Medulla oblongata (tissue), 1 donor: ENCODE measurements at regions not wholly inside any gene's neighbourhood (a gene's known extent, or its start where the extent isn't known, plus 50 kb on each side); places are given as distances from the start of the nearest gene placed in this dataset.
A peak's percentile ranks its signal among the peaks of the same experiment; 100 is the strongest.
"Not testable (repeated sequence)": the region's sequence is repeated elsewhere in the genome, so short reads cannot be mapped to it uniquely, and the experiment has no call there.

Experiments used
- DNase-seq: peaks from one replicate; pipeline ENCODE4 v3.0.0-alpha.2; 2015; ENCODE audit errors: extremely low spot score

DNA sequence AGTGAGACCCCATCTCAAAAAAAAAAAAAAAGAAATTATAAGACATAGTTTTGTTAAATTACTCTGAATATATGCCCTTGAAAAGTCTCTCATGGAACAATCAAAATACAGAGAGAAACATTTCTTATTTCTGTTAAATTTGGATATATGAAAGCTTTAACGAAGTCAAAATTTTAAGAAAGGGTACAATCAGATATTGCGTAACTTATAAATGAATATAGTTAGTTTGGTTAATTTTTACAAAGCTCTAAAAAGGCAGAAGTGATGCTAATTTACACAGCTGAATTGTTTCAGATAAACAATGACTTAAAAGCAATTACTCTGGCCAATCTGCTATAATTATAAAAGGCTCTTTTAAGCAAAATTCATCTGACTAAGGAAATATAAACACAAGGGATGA is 611.6 kb upstream of the CCDC179 start:
- DNase-seq = no peak

DNA sequence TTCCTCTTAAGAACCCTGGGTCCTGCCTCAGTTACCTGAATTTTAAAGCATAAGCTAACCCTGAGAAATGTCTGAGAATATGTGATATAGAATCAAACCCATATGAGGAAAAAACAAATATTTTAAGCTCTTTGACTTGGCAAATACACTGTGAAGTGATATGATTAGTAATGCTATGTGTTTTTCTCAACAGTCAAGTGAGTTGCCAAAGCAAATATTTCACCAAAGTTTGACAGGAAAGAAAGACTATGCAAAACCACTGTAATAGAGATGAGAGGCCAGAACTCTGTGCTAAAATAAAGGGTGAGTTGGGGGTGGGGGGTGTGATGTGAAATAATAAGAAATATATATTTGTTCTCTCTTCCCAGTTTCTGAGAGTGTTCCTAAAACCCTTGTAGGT is 613.5 kb upstream of the CCDC179 start:
- no peak for DNase-seq

DNA sequence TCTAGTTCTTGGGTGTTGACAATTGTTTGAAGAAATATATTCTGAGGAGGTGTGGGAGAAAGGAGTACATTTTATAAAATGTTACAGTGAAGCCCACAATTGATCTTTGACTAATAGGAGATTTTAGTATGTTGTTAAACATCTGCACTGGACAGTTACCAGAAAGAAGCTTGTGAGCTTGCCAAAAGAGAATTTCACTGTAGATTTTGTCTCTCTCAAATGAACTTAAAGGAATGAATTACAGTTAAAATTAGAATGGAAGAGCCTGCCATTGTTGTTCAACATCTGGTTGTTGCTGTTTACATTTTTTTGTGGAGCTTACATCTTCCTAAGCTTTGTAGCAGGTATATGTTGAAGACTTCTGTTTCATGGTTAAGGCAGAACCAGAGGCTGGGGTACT is 620.5 kb upstream of the CCDC179 start:
- DNase-seq = no peak

DNA sequence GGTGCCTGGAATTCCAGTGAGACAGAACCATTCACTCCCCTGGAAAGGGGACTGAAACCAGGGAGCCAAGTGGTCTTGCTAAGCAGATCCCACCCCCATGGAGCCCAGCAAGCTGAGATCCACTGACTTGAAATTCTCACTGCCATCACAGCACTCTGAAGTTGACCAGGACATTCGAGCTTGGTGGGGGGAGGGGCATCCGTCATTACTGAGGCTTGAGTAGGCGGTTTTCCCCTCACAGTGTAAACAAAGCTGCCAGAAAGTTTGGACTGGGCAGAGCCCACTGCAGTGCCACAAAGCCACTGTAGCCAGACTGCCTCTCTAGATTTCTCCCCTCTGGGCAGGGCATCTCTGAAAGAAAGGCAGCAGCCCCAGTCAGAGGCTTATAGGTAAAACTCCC is 623.9 kb upstream of the CCDC179 start:
- DNase-seq = not testable (repeated sequence)

DNA sequence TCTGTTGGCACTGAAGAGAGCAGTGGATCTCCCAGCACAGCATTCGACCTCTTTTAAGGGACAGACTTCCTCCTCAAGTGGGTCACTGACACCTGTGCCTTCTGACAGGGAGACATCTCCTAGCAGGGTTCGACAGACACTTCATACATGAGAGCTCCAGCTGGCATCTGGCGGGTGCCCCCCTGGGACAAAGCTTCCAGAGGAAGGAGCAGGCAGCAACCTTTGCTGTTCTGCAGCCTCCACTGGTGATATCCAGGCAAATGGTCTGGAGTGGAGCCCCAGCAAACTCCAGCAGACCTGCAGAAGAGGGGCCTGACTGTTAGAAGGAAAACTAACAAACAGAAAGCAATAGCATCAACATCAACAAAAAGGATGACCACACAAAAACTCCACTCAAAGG is 624.3 kb upstream of the CCDC179 start:
- DNase-seq = not testable (repeated sequence)

DNA sequence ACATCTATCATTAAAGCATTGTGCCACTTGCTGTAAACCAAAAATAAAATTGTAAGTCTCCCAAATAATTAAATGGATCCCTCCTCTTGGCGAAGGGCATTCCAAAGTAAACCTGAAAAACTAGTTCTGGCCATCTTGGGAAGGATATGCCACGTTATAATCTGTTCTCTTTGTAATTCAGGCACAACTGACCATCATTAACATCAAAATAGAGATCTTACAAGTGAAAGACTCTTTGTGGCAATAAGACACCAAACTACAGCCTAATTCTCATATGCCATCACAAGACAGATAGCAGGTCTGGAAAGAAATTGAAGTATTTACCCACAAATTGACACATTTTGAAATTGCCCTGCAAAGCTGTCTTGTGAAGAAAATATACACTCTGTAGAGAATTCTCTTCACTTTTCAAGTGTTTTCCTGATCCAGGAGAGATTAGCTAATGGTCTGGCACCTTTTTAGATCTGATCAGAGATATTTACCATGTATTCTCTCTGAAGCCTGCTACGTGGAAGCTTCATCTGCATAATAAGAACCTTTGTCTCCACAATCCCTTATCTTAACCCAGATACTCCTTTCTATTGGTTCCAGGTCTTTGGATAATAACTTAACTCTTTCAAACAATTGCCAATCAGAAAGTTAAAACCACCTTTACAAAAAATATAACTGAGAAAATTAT is 630.4 kb upstream of the CCDC179 start:
- DNase-seq = no peak

DNA sequence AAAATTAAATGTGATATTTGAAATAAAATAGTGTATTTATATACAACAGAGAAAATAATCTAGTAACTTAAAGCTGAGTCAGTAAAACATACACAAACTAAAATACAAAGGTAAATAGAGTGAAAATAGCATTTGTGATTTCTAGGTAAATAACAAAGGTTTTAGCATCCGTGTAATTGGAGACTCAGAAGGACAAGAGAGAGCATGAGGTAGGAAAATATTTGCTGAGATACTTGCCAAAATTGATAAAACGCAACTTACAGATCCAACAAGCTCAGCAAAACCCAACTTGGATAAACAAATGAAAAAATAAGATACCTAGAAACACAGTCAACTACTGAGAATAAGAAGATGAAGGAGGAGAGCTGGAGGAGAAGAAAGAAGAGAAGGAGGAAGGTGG is 634.7 kb upstream of the CCDC179 start:
- DNase-seq = no peak

DNA sequence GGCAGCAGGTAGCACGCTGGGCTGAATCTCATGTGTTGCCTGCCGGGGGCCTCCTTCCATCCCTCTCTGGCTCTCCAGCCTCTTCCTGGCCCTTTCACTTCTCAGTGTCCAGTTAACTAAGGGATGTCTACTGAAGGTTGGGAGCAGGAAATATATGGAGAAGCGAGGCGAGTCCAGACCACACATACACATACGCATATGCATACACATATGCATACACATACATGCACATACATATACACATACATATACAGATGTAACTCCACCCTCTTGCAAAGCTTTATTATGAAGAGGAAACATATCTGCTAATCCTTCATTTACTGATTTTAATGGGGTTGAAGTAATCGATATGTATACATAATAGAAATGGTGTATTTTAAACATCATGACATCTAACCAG is 636.1 kb upstream of the CCDC179 start:
- no peak for DNase-seq

DNA sequence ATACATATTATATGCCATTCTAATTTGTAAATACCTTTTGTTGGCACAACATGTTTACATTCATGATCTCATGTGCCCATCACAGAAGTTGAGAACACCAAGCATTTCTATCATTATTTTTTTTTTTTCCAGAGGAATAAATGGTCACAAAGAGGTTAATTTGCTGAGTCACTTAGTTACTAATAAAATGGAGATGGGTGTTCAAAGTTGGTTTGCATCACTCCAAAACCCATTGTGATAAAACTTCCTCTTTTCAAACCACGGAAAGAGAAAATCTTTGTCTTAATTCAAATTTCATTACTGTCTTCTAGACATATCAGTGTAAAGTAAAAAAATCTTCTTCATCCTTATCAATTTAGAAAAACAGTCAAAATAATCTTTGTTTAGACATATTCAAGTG is 636.8 kb upstream of the CCDC179 start:
- DNase-seq = no peak

DNA sequence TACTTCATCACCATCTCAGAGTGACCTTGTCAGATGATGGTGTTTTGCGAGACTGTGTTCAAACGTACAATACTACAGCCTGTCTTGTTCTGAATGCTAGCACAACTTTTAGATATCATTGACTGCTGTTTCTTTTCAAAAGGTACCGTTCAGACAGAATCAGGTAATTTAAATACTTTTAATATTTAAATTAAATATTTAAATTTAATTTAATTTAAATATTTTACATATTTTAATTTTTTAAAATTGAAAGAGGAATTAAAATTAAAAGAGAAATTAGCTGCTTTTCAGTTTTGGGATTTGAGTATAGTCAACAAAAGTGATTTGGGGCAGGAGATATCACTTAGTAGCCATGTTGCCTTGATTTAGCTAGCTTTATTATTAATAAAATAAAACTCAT is 642.1 kb upstream of the CCDC179 start:
- DNase-seq = no peak

DNA sequence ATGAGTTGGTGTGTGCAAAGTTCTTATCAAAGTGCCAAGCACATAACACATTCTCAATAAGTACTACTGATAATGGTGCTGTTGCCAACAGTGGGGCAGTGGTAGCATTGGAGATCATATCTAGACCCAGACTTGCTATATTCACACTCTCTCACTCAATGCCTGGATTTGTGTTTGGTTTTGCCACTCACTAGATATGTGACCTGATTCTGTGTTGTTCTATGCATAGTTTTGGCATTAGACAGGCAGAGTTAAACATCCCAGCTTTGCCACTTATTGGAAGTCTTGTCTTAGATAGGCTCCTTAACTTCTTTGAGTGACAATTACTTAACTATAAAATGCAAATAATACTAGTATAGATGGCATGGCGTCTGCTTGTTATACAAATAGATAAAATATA is 642.6 kb upstream of the CCDC179 start:
- no peak for DNase-seq

DNA sequence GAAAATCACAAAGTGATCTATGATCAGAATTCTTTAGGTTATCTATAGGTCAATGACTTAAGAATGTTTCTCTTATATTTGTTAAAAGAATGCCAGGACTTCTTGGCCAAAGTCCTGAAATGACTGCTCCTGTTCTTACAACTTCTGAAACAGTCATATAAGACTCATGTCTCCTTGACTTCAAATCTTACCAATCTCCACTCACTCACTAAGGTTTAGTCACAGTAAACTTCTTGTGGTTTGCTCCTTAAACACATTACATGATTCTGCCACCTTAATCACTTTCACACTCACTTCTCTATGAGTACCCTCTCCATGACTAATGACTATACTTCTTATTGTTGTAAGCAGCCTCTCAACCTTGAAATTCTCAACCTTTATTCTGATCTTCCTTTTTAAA is 648.7 kb upstream of the CCDC179 start:
- no peak for DNase-seq

DNA sequence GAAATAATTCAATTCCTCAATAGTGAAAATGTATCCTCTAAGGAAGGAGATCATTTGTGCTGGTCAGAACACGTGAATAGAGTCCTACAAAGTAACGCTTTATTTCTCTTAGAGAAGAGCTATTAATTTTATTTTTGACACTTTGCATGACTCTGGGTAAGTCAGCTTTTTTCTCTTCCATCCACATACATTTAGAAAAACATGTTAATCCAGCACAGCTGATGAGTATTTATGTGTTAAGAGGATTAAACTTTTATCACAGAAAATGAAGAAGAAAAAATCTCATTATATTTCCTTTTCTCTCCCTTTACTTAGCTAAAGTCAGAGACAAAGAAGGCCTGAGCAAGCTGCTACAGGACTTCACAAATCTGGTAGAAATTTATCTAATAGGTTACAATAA is 649.5 kb upstream of the CCDC179 start:
- DNase-seq = no peak

DNA sequence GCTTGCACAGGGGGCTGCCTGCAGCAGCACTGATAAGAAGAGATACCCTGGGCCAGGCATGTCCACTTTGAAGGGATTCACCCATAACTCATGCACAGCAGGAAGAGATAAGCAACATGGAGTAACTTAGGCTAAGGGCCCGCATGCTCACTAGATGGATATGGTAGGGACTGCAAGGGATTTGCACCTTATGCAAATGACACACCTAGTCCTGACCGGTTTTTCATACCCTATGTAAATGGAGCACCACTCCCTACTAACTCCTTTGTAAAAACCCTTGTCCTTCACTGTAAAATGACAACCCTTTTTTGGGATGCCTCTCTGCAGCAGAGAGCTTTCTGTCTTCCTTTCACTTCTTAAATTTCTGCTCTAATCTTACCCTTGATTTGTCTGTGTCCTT is 658.9 kb upstream of the CCDC179 start:
- no peak for DNase-seq

DNA sequence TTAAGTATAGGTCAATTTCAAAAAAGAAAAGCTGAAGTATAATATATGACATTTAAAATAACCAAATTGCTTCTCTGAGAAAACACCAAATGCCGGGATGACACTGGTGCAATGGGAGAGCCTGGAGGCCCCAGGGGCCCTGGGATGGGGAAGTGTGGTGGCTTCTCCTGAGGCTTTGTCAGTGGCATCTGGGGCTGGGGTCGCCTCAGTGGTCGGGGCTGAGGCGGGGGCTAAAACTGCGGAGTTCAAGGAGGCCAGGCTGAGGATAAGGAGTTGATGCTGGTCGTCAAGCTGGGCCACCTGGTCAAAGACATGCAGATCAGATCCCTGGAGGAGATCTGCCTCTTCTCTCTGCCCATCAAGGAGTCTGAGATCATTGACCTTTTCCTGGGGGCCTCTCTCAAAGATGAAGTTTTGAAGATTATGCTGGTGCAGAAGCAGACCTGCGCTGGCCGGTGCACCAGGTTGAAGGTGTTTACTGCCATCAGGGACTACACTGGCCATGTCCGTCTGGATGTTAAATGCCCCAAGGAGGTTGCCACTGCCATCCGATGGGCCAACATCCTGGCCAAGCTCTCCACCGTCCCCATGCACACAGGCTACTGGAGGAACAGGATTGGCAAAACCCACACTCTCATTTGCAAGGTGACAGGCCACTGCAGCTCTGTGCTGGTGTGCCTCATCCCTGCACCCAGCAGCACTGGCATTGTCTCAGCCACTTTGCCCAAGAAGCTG is 660.1 kb upstream of the CCDC179 start:
- no peak for DNase-seq

DNA sequence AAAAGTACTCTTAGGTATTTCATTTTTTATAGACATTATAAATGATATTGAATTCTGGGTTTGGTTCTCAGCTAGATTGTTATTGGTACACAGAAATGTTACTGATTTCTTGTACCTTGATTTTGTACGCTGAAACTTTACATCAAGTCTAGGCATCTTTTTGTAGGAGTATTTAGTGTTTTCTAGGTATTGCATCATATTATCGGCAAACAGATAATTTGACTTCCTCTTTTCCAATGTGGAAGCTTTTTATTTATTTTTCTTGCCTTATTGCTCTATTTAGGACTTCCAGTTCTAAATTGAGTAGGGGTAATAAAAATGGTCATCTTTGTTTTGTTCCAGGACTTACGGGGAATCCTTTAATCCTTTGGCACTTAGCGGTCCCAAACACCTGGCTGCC is 676.6 kb upstream of the CCDC179 start:
- DNase-seq = no peak

DNA sequence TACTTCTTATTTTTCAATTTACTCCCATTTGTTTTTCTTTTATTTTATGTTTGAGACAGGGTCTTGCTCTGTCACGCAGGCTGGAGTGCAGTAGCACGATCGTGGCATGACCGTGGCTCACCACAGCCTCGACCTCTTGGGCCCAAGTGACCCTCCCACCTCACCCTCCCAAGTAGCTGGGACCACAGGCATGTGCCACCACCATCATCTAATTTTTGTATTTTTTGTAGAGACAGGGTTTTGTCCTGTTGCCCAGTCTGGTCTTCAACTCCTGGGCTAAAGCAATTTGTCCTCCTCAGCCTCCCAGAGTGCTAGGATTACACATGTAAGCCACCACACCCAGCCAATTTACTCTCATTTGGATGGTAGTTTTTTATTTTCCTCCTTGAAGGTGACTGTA is 679.3 kb upstream of the CCDC179 start:
- no peak for DNase-seq

DNA sequence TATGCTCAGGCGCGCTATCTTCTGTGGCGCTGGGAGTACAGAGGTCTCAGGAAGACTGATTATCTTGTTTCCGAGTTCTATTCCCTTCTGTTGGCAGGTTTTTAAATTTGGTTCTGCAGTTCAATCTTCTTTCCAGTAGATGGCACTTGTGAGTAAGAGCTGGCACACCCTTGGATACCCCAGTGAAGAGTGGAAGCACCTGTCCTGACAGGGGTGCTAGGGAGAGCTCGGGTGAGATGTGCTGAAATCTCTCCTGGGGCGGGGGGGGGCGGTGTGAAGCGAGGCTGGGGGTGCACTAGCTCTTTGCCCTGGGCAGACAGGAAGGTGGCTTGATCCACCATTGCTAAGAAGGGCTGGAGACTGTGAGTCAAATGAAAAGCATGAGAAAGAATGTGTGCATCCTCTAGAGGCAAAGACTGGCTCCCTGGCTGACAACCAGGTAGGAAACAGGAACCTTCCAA is 679.9 kb upstream of the CCDC179 start:
- peak; percentile 35 for DNase-seq

DNA sequence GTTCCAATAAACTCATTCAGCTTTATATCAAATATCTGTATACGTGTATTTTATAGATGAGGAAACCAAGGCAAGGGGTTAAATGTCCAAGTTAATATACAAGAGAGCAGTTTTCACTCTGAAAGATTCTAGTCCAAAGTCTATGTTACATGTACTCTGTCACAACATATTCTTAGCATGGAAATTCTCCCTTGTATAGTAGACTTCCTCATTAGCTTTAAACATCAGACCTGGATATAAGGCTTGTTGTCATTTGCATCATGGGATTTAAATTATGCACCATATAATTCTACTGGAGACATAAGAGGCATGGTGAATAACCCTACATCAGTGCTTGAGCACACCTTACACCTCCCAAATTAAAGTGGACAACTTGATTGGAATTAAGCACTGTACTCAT is 681.9 kb upstream of the CCDC179 start:
- DNase-seq = no peak

DNA sequence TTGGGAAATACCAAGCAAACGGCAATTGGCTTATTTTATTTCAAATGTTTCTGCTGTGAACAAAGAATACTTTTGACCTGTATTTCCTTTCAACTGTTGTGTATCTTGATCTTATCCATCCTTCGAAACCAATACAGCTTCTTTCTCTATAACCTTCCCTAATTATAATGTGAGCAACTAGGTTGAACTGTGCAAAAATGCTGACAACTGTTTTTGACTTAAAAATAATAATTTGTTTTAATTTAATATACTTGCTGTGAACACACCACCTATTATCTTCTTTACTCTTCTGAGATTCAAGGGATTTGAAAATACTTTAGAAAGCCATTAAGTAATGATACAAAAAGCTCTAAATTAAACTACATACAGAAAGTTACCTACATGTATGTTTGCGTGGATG is 682.5 kb upstream of the CCDC179 start:
- DNase-seq = no peak

DNA sequence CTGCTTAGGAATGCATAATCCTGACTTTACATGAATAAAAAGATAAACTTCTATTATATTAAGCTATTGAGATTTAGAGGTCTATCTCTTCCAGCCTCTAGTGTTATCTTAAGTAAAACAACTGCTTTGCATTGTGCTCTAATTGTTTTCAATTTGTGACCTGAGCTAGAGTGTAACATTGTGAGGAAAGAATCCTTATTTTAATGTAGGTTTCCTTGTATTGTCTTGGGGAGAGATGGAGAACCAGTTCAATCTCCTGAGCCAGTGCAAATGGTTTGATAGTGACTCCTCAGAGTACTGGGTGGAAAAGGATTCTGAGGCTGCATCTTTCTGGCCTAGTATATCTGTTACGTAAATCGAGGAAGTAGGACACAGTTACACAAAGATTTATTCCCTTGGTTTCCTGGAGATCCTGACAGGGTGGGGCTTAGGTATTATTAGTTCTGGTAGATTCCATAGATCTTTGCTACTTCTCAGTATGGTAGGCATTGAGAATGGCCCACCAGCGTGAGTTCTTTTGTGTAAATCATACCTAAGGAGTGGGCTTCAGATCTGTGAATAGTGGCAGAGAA is 683.5 kb upstream of the CCDC179 start:
- DNase-seq = no peak

DNA sequence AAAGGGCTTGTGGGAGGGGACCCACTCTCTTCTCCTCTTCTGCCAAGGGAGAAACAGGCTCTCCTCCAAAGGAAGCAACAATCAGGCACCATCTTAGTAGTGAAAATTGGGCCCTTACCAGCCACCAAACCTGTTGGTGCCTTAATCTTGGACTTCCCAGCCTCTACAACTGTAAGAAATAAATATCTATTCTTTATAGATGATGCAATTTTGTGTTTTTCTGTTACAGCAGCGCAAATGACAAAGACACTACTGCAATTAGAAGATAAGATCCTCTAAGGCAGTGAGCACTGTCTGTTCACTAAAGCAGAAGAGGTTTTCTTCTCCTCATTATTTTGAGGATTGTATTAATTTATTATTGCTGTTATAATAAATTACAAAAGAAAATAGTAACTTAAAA is 691.4 kb upstream of the CCDC179 start:
- no peak for DNase-seq

DNA sequence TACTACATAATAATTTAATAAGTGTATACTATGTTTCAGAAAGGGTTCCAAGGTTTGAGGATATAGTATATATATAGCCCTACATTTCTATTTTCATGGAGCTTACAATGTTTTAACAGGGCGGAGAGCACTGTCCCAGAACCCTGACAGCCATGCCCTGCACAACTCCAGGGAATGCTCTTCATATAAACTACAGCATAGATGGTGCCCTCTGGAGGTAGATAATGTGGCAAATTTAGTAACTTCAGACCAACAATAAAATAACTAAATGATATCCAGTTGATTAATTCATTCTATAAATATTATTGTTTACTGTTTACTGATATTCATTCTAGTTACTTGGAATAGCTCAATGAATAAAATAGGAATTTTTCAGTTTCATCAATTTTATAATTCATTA is 693.7 kb upstream of the CCDC179 start:
- no peak for DNase-seq
